HEK293T (cell line): ENCODE measurements at regions not wholly inside any gene's neighbourhood (a gene's known extent, or its start where the extent isn't known, plus 50 kb on each side); places are given as distances from the start of the nearest gene placed in this dataset.

ENCODE experiments used
- CTBP1 ChIP-seq: fragments of 450-650 bp; IDR thresholded peaks from 2 replicates; pipeline ENCODE4 v1.6.1; 2016; ENCODE audit warnings: borderline replicate concordance
- FOXA1 ChIP-seq: fragments of 450-650 bp; IDR thresholded peaks from 2 replicates; pipeline ENCODE4 v1.6.1; 2016; ENCODE audit warnings: mild to moderate bottlenecking
- NFRKB ChIP-seq: fragments of 450-650 bp; IDR thresholded peaks from 2 replicates; pipeline ENCODE4 v1.6.1; 2016; ENCODE audit warnings: mild to moderate bottlenecking, moderate library complexity
- TARDBP ChIP-seq: fragments of 450-650 bp; IDR thresholded peaks from 2 replicates; pipeline ENCODE4 v1.6.1; 2016

- TF ChIP-seq NFRKB (no peak), CTBP1 (no peak), FOXA1 (no peak), TARDBP (no peak)
Observed at GRCh38 chr14:29111554-29111953, 345.0 kb downstream of the FOXG1 start.
